Spleen (tissue), 7 donors: ENCODE measurements at regions not wholly inside any gene's neighbourhood (a gene's known extent, or its start where the extent isn't known, plus 50 kb on each side); places are given as distances from the start of the nearest gene placed in this dataset.

Experiments used
- POLR2AphosphoS5 ChIP-seq, 3 donors: sonication (generic); formaldehyde crosslinking; IDR thresholded peaks; one replicate each; pipeline ENCODE4 v1.5.1; 2017; ENCODE audit warnings: antibody characterized with exemption in 3 of 3
- TF ChIP-seq, protein P1 (sequence below), 11 experiments: fragments of 200-600 bp in 7 of 11; fragments of 450-650 bp in 4 of 11; sonication (generic) in 4 of 11; IDR thresholded peaks in 8 of 11; conservative IDR thresholded peaks in 3 of 11; 1 replicate in 7 of 11; 2 replicates in 4 of 11; pipeline versions ENCODE4 v1.4.0 to v1.8.0; 2016 to 2021; ENCODE audit warnings: antibody characterized with exemption in 11 of 11, inconsistent platforms in 4 of 11, mild to moderate bottlenecking in 1 of 11
- donor health status: DM: no; HTN: no; CAD: no; lungs with moderate emphysema.
- donor health status: DM: no; HTN: no; CAD: no.
- donor health status: DM: no; HTN: no; CAD: no.

DNA sequence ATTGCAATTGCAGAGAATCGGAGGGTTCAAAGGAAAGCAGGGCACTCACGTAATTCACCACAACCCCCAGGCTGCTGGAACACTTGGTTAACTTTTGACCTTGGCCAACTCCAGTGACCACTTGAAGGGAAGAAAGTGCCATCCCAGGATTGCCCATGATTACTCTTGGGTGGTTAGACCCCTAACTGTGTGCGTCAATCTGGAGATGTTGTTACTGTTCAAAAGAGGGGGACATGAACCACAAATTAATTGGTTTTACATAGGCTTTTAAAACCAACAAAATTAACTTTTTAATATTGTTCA, 50.1 kb upstream of the NCOA3 start:
- TF ChIP-seq, protein P1, sequence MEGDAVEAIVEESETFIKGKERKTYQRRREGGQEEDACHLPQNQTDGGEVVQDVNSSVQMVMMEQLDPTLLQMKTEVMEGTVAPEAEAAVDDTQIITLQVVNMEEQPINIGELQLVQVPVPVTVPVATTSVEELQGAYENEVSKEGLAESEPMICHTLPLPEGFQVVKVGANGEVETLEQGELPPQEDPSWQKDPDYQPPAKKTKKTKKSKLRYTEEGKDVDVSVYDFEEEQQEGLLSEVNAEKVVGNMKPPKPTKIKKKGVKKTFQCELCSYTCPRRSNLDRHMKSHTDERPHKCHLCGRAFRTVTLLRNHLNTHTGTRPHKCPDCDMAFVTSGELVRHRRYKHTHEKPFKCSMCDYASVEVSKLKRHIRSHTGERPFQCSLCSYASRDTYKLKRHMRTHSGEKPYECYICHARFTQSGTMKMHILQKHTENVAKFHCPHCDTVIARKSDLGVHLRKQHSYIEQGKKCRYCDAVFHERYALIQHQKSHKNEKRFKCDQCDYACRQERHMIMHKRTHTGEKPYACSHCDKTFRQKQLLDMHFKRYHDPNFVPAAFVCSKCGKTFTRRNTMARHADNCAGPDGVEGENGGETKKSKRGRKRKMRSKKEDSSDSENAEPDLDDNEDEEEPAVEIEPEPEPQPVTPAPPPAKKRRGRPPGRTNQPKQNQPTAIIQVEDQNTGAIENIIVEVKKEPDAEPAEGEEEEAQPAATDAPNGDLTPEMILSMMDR (IDR thresholded peaks at IDR 0.05 in 8 of 11, conservative IDR thresholded peaks at IDR 0.05 in 3 of 11) = no peak
- TF ChIP-seq POLR2AphosphoS5 (IDR thresholded peaks at IDR 0.05) = no peak
